Testis (tissue), 2 donors: ENCODE measurements at regions not wholly inside any gene's neighbourhood (a gene's known extent, or its start where the extent isn't known, plus 50 kb on each side); places are given as distances from the start of the nearest gene placed in this dataset.

Experiments
- POLR2A ChIP-seq: fragments of 450-650 bp; IDR thresholded peaks from one replicate; pipeline ENCODE4 v1.6.1; 2017; ENCODE audit warnings: antibody characterized with exemption, mild to moderate bottlenecking, moderate library complexity
- TF ChIP-seq, protein P1 (sequence below), 3 experiments: fragments of 450-650 bp in 2 of 3; fragments of 200-600 bp in 1 of 3; sonication (generic) in 1 of 3; IDR thresholded peaks; one replicate each; pipeline ENCODE4 v1.5.1; 2016 to 2019; ENCODE audit warnings: antibody characterized with exemption in 3 of 3, mild to moderate bottlenecking in 2 of 3, moderate library complexity in 1 of 3

DNA sequence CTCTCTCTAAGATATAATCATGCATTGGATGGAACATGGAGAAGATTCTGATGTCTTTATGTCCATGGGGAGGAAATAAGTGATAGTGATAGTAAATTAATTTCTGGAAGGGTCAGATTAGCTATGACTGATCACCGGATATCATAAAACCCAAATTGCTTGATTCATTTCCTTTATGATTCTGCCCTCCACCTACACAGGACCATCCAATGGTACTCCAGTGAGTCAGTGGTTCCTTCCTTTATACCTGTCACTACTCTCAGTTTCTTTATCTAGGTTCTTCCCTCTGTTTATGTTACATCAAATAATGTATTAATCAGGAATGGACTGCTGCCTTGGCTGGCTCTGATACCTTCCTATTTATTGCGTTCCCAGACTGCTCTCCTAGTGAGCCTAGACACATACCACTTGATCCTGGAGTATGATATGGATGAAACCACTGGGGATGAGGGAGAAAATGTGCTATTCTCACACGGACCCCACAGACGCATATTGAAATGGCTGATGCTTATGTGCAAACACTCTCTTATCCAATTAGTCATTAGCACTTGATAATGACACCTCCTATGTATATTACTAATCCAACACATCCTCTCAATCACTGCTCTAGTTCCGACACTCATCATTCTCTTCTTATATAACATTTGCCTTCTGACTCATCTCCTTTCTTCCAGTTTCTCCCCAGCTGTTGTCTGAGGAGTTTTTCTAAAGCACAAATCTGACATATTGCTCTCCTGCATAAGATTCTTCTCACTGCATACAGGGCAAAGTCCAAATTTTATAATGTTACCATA is 315.6 kb downstream of the INSIG2 start:
- TF ChIP-seq, protein P1, sequence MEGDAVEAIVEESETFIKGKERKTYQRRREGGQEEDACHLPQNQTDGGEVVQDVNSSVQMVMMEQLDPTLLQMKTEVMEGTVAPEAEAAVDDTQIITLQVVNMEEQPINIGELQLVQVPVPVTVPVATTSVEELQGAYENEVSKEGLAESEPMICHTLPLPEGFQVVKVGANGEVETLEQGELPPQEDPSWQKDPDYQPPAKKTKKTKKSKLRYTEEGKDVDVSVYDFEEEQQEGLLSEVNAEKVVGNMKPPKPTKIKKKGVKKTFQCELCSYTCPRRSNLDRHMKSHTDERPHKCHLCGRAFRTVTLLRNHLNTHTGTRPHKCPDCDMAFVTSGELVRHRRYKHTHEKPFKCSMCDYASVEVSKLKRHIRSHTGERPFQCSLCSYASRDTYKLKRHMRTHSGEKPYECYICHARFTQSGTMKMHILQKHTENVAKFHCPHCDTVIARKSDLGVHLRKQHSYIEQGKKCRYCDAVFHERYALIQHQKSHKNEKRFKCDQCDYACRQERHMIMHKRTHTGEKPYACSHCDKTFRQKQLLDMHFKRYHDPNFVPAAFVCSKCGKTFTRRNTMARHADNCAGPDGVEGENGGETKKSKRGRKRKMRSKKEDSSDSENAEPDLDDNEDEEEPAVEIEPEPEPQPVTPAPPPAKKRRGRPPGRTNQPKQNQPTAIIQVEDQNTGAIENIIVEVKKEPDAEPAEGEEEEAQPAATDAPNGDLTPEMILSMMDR (IDR thresholded peaks at IDR 0.05) = no peak
- no peak for TF ChIP-seq POLR2A
